ENCODE measurements at regions not wholly inside any gene's neighbourhood (a gene's known extent, or its start where the extent isn't known, plus 50 kb on each side); places are given as distances from the start of the nearest gene placed in this dataset.

GRCh38 chr21:38027901-38028498 lies 111.7 kb upstream of the KCNJ6 start:
- Histone ChIP-seq H3K27me3 (peaks cover 5% of the 10 kb centered on the region), H3K27ac (no peak overlapping the region), H3K9me3 (no peaks in the 10 kb centered on the region), H3K4me3 (no peak overlapping the region), H3K4me1 (no peaks in the 10 kb centered on the region), H3K36me3 (no peaks in the 10 kb centered on the region)
- intact Hi-C loops (cut with DNase I), result no loop called here
- TF ChIP-seq CTCF (IDR thresholded peaks at IDR 0.05), result no peak
- ATAC-seq (no peak), DNase-seq (no peak)

DNA sequence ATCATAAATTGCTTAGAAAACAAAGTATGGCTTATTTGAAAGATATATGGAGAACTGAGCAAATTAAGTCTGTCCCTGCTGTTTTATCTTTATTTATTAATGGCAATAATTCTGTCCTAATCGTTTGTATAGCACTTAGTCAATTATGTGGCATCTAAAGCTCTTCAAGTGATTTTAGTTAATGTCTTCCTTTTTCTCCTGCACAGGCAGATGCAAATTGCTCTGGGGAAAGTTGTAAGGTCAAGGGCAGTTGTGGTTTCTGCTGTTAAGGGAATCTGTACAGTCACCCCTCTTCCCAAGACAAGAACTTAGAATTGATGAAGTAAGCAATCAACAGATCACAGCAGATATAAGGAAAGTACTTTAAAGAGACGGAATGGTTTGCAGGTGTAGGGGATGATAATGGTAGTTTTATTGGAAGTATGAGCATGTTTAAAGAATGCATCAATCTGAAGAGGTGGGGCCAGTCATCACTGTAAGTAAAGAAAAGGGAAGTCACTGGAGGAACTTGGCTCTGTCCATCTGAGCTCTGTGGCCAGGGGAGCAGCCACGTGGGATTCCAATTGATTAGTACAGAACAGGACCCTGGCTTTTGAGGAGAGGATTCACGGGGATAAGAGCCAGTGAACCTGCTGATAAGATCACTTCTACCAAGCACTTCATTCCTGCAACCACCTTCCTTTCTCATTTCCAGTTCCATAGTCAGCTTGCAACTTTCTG lies 116.0 kb upstream of the KCNJ6 start:
- ATAC-seq, result peak; percentile 52
- no peaks in the 10 kb centered on the region for H3K27me3 ChIP-seq
- H3K4me3 ChIP-seq, result no peak overlapping the region
- H3K27ac ChIP-seq, result no peak overlapping the region
- no peak for DNase-seq
- intact Hi-C loops (cut with DNase I), result no loop called here
- H3K36me3 ChIP-seq, result no peaks in the 10 kb centered on the region
- H3K4me1 ChIP-seq, result no peaks in the 10 kb centered on the region
- no peaks in the 10 kb centered on the region for H3K9me3 ChIP-seq
- no peak for TF ChIP-seq CTCF (IDR thresholded peaks at IDR 0.05)

GRCh38 chr21:38036016-38036415 lies 119.8 kb upstream of the KCNJ6 start:
- H3K4me1 ChIP-seq, result no peaks in the 10 kb centered on the region
- no peaks in the 10 kb centered on the region for H3K27me3 ChIP-seq
- no peak for ATAC-seq
- H3K27ac ChIP-seq, result no peak overlapping the region
- no peaks in the 10 kb centered on the region for H3K9me3 ChIP-seq
- intact Hi-C loops (cut with DNase I), result no loop called here
- DNase-seq, result no peak
- H3K36me3 ChIP-seq, result no peaks in the 10 kb centered on the region
- no peak for TF ChIP-seq CTCF (IDR thresholded peaks at IDR 0.05)
- no peak overlapping the region for H3K4me3 ChIP-seq

DNA sequence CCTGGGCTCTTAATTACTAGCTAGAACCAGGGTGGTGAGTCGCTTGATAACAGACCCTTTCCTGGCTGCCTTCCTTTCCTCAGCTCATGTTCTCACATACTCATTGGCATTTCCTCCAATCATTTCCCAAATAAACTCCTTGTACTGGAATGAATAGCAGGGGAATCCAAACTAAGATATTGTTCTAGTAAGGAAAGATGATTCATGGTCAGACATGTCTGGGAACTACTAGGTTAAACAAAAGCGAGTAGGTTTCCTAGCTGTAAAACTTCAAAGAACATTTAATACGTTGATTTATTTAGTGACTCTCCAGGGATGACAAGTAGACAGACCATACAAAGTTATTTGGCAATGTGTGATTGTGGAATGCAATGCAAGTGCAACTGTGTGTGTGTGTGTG lies 121.2 kb upstream of the KCNJ6 start:
- no peaks in the 10 kb centered on the region for H3K36me3 ChIP-seq
- TF ChIP-seq CTCF (IDR thresholded peaks at IDR 0.05), result no peak
- H3K27me3 ChIP-seq, result no peaks in the 10 kb centered on the region
- intact Hi-C loops (cut with DNase I), result no loop called here
- H3K9me3 ChIP-seq, result no peaks in the 10 kb centered on the region
- no peak overlapping the region for H3K27ac ChIP-seq
- ATAC-seq, result no peak
- H3K4me1 ChIP-seq, result no peaks in the 10 kb centered on the region
- no peak overlapping the region for H3K4me3 ChIP-seq
- no peak for DNase-seq

GRCh38 chr21:38039369-38039768 lies 123.1 kb upstream of the KCNJ6 start:
- H3K27ac ChIP-seq, result no peak overlapping the region
- no peaks in the 10 kb centered on the region for H3K27me3 ChIP-seq
- H3K4me3 ChIP-seq, result no peak overlapping the region
- intact Hi-C loops (cut with DNase I), result no loop called here
- H3K4me1 ChIP-seq, result no peaks in the 10 kb centered on the region
- DNase-seq (no peak), ATAC-seq (no peak)
- H3K9me3 ChIP-seq, result no peaks in the 10 kb centered on the region
- no peak for TF ChIP-seq CTCF (IDR thresholded peaks at IDR 0.05)
- H3K36me3 ChIP-seq, result no peaks in the 10 kb centered on the region
